Hindlimb muscle (tissue), 1 donor: ENCODE measurements at regions not wholly inside any gene's neighbourhood (a gene's known extent, or its start where the extent isn't known, plus 50 kb on each side); places are given as distances from the start of the nearest gene placed in this dataset.

Experiments
- DNase-seq: peaks from one replicate; pipeline ENCODE4 v3.0.0-alpha.2; 2013

GRCh38 chr2:155145758-155146229 lies 447.3 kb downstream of the KCNJ3 start:
- no peak for DNase-seq

GRCh38 chr2:155141418-155141817 lies 442.9 kb downstream of the KCNJ3 start:
- no peak for DNase-seq

DNA sequence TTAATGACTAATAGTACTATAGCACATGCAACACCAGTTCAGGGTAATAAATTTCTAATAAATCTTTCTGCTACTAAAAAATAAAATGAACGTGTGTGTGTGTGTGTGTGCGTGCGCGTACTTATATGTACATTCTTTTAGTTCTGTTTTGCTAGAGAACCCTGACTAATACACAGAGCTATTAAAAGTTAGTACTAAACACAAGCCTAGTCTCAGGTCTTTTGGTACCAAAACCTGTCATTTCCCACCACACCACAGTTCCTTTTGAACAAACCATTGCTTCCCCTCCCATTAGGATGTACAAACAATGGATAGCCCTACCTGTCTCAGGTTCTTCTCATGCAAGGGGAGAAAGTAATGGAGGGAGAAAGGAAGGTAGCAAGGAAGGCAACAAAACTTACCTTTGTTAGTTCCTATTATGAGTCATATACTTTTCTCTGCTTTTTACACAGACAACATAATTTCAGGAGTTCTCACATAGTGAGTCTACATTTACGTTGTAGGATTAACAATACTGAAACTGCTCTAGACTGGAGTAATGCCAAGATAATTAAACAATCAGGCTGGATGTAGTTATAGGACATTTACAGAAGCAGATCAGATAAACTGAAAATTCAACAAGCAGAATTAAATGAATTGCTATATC lies 427.2 kb downstream of the KCNJ3 start:
- no peak for DNase-seq

DNA sequence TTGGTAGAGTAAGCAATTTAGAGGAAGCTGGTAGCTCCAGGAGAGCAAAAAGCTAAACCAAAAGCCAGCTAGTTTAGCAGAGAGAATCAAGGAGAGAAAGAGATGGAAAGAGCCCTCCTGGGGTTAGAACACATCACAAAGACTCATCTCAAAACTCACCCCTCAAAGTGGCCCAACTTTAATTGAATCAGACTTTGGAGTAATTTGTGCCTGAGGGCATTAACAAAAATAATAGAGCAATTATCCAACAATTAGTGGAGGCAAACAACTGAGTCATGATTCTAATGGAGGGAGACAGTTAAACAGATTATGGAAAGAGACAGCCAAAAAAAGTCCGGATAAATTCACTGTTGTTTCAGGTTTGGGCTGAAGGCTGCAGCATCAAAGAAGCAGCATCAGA lies 417.4 kb downstream of the KCNJ3 start:
- DNase-seq = no peak

DNA sequence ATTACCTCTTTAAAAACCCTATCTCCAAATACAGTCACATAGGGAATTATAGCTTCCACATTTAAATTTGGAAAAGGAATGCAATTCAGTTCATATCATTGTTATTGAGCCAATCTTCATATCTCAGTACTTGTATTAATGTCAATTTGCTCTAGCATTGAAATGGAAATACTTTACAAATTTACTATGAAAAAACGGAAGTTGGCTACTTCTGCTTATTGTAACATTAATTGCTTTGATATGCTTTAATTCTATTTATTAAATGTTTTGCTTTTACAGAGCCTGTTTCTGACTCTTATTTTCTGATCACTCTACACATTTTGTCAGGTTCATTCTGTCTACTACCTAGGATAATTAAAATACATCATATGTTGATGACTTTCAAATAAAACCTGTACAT lies 412.6 kb downstream of the KCNJ3 start:
- no peak for DNase-seq

DNA sequence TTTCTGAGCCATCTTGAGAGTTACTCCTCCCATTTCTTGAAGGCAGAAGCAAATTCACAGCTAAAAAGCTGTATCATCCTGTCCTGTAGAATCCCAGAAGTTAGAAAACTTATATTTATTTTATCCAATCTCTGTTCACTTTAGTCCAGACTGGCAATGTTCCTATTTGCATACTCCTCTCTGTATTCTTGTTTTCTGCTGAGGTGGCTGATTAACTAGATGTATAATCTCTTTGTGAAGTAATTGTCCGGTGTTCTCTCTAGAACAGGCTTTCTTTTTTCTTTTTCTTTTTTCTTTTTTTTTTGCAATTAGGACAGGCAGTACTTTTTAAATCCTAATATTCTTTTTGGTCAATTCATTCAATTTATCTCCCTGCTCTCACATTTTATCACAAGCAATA lies 411.0 kb downstream of the KCNJ3 start:
- DNase-seq = no peak

GRCh38 chr2:155100261-155100660 lies 401.8 kb downstream of the KCNJ3 start:
- DNase-seq = no peak

GRCh38 chr2:155099784-155100183 lies 401.3 kb downstream of the KCNJ3 start:
- DNase-seq = no peak

GRCh38 chr2:155095613-155096012 lies 397.1 kb downstream of the KCNJ3 start:
- DNase-seq = no peak

DNA sequence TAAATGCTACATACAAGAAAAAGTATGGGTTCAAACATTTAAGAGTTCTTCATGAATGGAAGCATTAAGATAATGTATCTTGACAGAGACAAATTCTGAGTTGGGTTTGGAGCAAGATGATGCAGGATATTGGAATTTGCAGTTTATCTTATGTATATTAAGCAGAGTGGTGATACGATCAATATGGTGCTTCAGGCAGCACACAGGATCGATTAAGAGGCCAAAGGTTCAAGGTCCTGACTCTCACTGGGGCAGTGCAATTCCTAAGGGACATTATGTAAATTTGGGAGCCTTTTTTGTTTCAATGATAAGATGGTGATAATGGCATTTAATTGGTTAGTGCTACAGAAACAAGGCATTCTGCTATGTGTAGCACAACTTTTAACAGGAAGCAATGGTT lies 381.9 kb downstream of the KCNJ3 start:
- DNase-seq = no peak

DNA sequence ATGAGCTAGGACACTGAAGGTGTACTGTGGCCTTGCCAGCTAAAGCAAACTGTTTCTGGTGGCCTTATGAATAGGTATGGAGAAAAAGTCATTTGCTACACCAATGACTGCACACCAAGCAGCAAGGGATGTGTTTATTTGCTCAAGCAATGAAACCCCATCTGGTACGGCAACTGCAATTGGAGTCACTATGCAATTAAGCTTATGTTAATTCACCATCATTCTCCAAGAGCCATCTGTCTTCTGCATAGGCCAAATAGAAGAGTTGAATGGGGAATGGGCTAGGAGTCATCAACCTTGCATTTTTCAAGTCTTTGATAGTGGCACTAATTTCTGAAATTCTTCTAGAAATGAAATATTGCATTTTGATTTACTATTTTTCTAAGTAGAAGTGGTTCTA lies 372.0 kb downstream of the KCNJ3 start:
- no peak for DNase-seq

DNA sequence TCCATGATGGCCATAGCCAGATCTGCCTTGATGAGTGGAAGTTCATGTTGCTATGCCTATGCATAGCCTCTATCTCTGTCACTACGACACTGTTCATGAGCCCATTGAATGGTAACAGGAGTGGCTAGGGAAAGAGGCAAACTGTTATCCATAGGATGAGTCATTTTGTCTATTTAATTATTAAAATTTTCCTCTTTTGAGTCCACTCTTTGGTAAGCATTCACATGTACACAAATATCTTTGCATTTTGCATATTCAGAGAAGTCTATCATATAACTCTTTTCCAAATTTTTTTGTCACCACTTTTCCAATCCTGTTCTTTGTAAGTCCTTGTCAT lies 364.4 kb downstream of the KCNJ3 start:
- no peak for DNase-seq

GRCh38 chr2:155062250-155062921 lies 363.9 kb downstream of the KCNJ3 start:
- DNase-seq = no peak

DNA sequence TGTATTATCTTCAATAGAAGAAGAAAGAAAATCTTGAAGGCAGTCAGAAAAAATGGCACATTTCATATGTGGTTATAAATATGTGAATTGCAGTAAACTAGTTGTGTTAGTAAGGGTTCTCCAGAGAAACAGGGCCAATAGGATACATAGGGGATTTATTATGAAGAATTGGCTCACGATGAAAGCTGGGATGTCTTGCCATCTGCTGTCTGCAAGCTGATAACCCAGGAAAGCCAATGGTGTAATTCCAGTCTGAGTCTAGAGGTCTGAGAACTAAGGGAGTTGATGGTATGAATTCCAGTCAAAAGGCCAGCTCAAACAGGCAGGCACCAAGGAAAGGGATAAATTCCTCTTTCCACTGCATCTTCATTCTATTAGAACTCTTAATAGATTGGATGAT lies 362.4 kb downstream of the KCNJ3 start:
- no peak for DNase-seq

DNA sequence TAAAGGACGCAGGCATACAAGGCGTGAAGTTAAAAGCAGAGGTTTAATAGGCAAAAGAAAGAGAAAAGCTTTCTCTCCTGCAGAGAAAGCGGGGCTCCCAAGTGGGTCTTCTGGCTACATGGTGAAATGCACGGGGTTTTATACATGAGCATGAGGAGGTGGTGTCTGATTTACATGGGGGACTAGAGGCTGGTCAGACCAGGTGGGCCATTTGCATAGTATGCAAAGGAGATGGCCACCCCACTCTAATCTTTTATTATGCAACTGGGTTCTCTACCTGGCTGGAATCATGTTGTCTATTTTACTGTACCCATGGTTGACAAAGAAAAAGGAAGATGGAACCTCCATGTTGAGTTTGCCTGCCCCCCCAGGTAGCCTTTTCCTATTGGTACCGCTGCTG lies 356.2 kb downstream of the KCNJ3 start:
- no peak for DNase-seq

- DNase-seq = no peak
Observed at GRCh38 chr2:155043097-155043496, 344.6 kb downstream of the KCNJ3 start.

DNA sequence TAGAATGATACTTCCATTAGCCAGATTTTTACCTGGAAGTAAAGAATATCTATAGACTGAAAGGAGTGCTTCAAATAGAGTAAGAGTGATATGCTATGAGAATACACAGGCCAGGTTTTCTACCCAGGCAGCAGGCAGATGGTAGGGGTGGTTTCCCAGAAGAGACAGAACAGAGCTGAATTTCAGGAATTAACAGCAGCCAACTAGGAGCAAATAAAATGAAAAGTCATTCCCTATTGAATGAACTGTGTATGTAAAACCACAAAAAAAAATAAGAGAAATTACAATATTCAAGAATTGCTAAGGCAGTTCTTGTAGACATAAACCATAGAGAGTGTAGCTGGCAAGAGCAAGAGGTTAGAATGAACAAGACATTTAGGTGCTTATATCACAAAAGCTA lies 336.8 kb downstream of the KCNJ3 start:
- no peak for DNase-seq

- DNase-seq = no peak
Observed at GRCh38 chr2:155033652-155034051, 335.2 kb downstream of the KCNJ3 start.

GRCh38 chr2:155030296-155030695 lies 331.8 kb downstream of the KCNJ3 start:
- DNase-seq = no peak

GRCh38 chr2:155026651-155027174 lies 328.2 kb downstream of the KCNJ3 start:
- DNase-seq = no peak

- no peak for DNase-seq
Observed at GRCh38 chr2:155023674-155024073, 325.2 kb downstream of the KCNJ3 start.

DNA sequence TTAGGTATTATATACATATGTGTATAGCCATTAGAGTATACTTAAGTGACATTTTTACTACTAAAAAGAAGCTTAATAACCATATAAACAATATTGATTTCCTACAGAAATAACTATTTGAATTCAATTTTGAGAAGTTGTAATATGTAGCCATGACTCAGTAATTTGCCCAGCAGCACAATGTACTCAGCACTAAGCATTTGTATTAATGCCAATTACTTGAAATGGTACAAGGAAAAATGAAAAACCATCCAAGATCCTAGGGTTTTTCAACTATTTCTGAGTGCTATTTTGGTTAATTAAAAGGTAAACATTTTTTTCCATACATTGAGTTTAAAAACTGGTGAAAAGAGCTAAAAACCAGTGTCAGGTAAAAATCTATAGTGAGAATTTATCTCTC lies 324.0 kb downstream of the KCNJ3 start:
- no peak for DNase-seq

DNA sequence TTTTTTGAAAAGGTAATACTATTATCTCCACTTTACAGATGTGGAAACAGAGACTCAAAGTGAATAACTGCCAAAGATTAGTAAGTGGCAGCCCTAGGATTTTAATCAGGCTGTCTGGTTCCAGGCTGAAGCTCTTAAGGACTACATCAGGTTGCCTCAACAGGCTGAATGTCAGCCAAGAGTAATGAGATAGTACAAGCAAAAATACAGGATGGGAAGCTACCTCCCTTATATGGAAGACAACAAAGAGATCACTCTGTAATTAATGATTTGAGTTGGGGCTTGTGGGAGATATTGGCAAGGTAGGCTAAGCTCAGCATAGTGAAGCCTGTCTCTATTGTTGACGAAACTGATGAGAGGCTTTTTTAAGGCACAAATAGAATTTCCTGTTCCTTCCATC lies 323.1 kb downstream of the KCNJ3 start:
- DNase-seq = no peak

GRCh38 chr2:155020246-155020645 lies 321.8 kb downstream of the KCNJ3 start:
- no peak for DNase-seq

GRCh38 chr2:155010925-155011324 lies 312.4 kb downstream of the KCNJ3 start:
- DNase-seq = no peak
